H1 (cell line): ENCODE measurements at regions not wholly inside any gene's neighbourhood (a gene's known extent, or its start where the extent isn't known, plus 50 kb on each side); places are given as distances from the start of the nearest gene placed in this dataset.

Source experiments
- CTCF ChIA-PET: fragments of 300-600 bp; sonication (Branson Sonifier 250); formaldehyde crosslinking; loops from one replicate; lab custom pipeline; 2021; ENCODE audit not compliant: partially characterized antibody; lab: Charles Lee
- POLR2A ChIA-PET: fragments of 300-600 bp; sonication (Branson Sonifier 250); formaldehyde crosslinking; loops from one replicate; lab custom pipeline; 2021; ENCODE audit warnings: inconsistent platforms; ENCODE audit not compliant: partially characterized antibody; lab: Charles Lee
- DNase-seq, 2 experiments: peaks; one replicate each; pipeline versions ENCODE4 v3.0.0 to v3.0.0-alpha.2; 2010 to 2022; ENCODE audit warnings: low spot score in 2 of 2, low read depth in 1 of 2, mixed read lengths in 1 of 2
- FAIRE-seq: peaks from 2 replicates; lab custom pipeline; 2011; peaks lifted over from hg19 to GRCh38; lab: Jason Lieb, UNC
- H2AFZ ChIP-seq: 2 replicates; pipeline ENCODE4 v1.8.1; 2012; ENCODE audit warnings: low read length, inconsistent platforms
- H2AK5ac ChIP-seq: 2 replicates; pipeline ENCODE4 v1.6.1; 2013; ENCODE audit warnings: low read depth, low read length
- H2BK120ac ChIP-seq: replicated peaks from 2 replicates; pipeline ENCODE3; 2013; ENCODE audit warnings: low read depth, low read length, inconsistent platforms
- H2BK12ac ChIP-seq: 2 replicates; pipeline ENCODE4 v1.6.1; 2013; ENCODE audit warnings: low read depth, low read length
- H2BK15ac ChIP-seq: 2 replicates; pipeline ENCODE4 v1.6.1; 2013; ENCODE audit warnings: low read length
- H2BK20ac ChIP-seq: 2 replicates; pipeline ENCODE4 v1.6.1; 2013; ENCODE audit warnings: low read length
- H2BK5ac ChIP-seq: 2 replicates; pipeline ENCODE4 v1.6.1; 2013; ENCODE audit warnings: low read depth, low read length
- H3K14ac ChIP-seq: 2 replicates; pipeline ENCODE4 v1.6.1; 2013; ENCODE audit warnings: inconsistent platforms; ENCODE audit not compliant: insufficient read length
- H3K18ac ChIP-seq: 2 replicates; pipeline ENCODE4 v1.6.1; 2013; ENCODE audit warnings: low read length; ENCODE audit errors: extremely low read depth
- H3K23ac ChIP-seq: 2 replicates; pipeline ENCODE4 v1.6.1; 2013; ENCODE audit warnings: inconsistent platforms; ENCODE audit not compliant: insufficient read length
- H3K23me2 ChIP-seq: 2 replicates; pipeline ENCODE4 v1.6.1; 2013; ENCODE audit warnings: low read depth, low read length
- H3K27ac ChIP-seq: 2 replicates; pipeline ENCODE4 v1.6.1; 2011; ENCODE audit warnings: low read depth, low read length, inconsistent platforms
- H3K27me3 ChIP-seq, 4 experiments: replicated peaks in 1 of 4; 1 replicate in 1 of 4; 2 replicates in 3 of 4; pipeline versions ENCODE4 v1.6.1 to v1.8.1; 2011 to 2013; ENCODE audit warnings: low read length in 3 of 4, mild to moderate bottlenecking in 3 of 4, inconsistent platforms in 2 of 4, mixed read lengths in 2 of 4, moderate library complexity in 1 of 4; ENCODE audit not compliant: control insufficient read depth in 3 of 4, insufficient read depth in 3 of 4; ENCODE audit errors: extremely low read depth in 1 of 4
- H3K36me3 ChIP-seq, 4 experiments: 2 replicates each; pipeline versions ENCODE4 v1.6.1 to v1.8.1; 2011 to 2013; ENCODE audit warnings: mild to moderate bottlenecking in 4 of 4, low read length in 3 of 4, moderate library complexity in 2 of 4, control low read depth in 1 of 4, inconsistent platforms in 1 of 4; ENCODE audit not compliant: insufficient read depth in 4 of 4, control insufficient read depth in 2 of 4
- H3K4ac ChIP-seq: replicated peaks from 2 replicates; pipeline ENCODE3; 2013; ENCODE audit warnings: low read length, low read depth, mixed read lengths, inconsistent platforms; ENCODE audit not compliant: insufficient read length
- H3K4me1 ChIP-seq, 4 experiments: replicated peaks in 1 of 4; 1 replicate in 1 of 4; 2 replicates in 3 of 4; pipeline versions ENCODE4 v1.6.1 to v1.8.1; 2011 to 2013; ENCODE audit warnings: low read length in 3 of 4, inconsistent platforms in 2 of 4, mixed read lengths in 1 of 4; ENCODE audit not compliant: insufficient read depth in 4 of 4, control insufficient read depth in 3 of 4
- H3K4me2 ChIP-seq, 2 experiments: 2 replicates each; pipeline versions ENCODE4 v1.6.1 to v1.8.1; 2011 to 2013; ENCODE audit warnings: low read depth in 2 of 2, low read length in 2 of 2, control low read depth in 1 of 2, inconsistent platforms in 1 of 2, mild to moderate bottlenecking in 1 of 2; ENCODE audit not compliant: insufficient read depth in 1 of 2
- H3K4me3 ChIP-seq, 4 experiments: fragments of 200-600, 300-600 bp in 1 of 4; sonication (generic), shearing (Covaris generic), sonication (Bioruptor Twin) in 1 of 4; 2 replicates each; pipeline versions ENCODE4 v1.5.1 to v1.8.1; 2011 to 2016; ENCODE audit warnings: low read length in 4 of 4, low read depth in 3 of 4, control low read depth in 2 of 4, inconsistent platforms in 2 of 4, mild to moderate bottlenecking in 2 of 4, mixed read lengths in 1 of 4, moderate library complexity in 1 of 4; ENCODE audit not compliant: insufficient read depth in 2 of 4; ENCODE audit errors: extremely low read depth in 1 of 4
- H3K56ac ChIP-seq: replicated peaks from 2 replicates; pipeline ENCODE3; 2013; ENCODE audit warnings: low read depth, mild to moderate bottlenecking, mixed read lengths, low read length, inconsistent platforms; ENCODE audit not compliant: insufficient read length
- H3K79me1 ChIP-seq: 2 replicates; pipeline ENCODE4 v1.6.1; 2013; ENCODE audit warnings: low read depth, low read length, control low read depth
- H3K79me2 ChIP-seq, 2 experiments: 2 replicates each; pipeline versions ENCODE4 v1.6.1 to v1.8.1; 2012 to 2013; ENCODE audit warnings: low read length in 2 of 2, mild to moderate bottlenecking in 2 of 2, inconsistent platforms in 1 of 2; ENCODE audit not compliant: insufficient read depth in 2 of 2, control insufficient read depth in 1 of 2
- H3K9ac ChIP-seq, 4 experiments: replicated peaks in 1 of 4; 1 replicate in 1 of 4; 2 replicates in 3 of 4; pipeline versions ENCODE4 v1.6.1 to v1.8.1; 2011 to 2013; ENCODE audit warnings: low read depth in 3 of 4, low read length in 3 of 4, control low read depth in 2 of 4, mild to moderate bottlenecking in 2 of 4, moderate library complexity in 2 of 4, inconsistent platforms in 1 of 4; ENCODE audit errors: extremely low read depth in 1 of 4
- H3K9me3 ChIP-seq, 2 experiments: 2 replicates each; pipeline versions ENCODE4 v1.6.1 to v1.8.1; 2012 to 2013; ENCODE audit warnings: mild to moderate bottlenecking in 2 of 2, moderate library complexity in 2 of 2, control low read depth in 1 of 2, inconsistent platforms in 1 of 2, low read depth in 1 of 2, low read length in 1 of 2, mixed read lengths in 1 of 2; ENCODE audit not compliant: insufficient read depth in 2 of 2
- H4K20me1 ChIP-seq, 2 experiments: replicated peaks in 1 of 2; 2 replicates each; pipeline versions ENCODE3 to v1.8.1; 2011 to 2013; ENCODE audit warnings: inconsistent platforms in 2 of 2, low read length in 2 of 2, mild to moderate bottlenecking in 1 of 2; ENCODE audit not compliant: insufficient read depth in 2 of 2, control insufficient read depth in 1 of 2
- H4K5ac ChIP-seq: 2 replicates; pipeline ENCODE4 v1.6.1; 2013; ENCODE audit warnings: low read length, low read depth, mixed read lengths, inconsistent platforms; ENCODE audit not compliant: insufficient read length
- H4K8ac ChIP-seq: 2 replicates; pipeline ENCODE4 v1.8.0; 2013; ENCODE audit warnings: mild to moderate bottlenecking, moderate library complexity, low read length, inconsistent platforms; ENCODE audit not compliant: insufficient read depth; ENCODE audit errors: extremely low read depth
- H4K91ac ChIP-seq: replicated peaks from 2 replicates; pipeline ENCODE3; 2013; ENCODE audit warnings: low read length, mixed read lengths, inconsistent platforms; ENCODE audit not compliant: insufficient read length
- CBX8 ChIP-seq: fragments of 300-800, 300-1000 bp; sonication (generic); IDR thresholded peaks from 2 replicates; pipeline ENCODE4 v1.7.1; 2016; ENCODE audit warnings: low read depth, low read length, borderline replicate concordance
- GABPA ChIP-seq: IDR thresholded peaks from 2 replicates; pipeline ENCODE4 v1.6.1; 2011; ENCODE audit warnings: mild to moderate bottlenecking, low read length, moderate library complexity, borderline replicate concordance; ENCODE audit not compliant: insufficient read depth
- NRF1 ChIP-seq: IDR thresholded peaks from 2 replicates; pipeline ENCODE4 v1.6.1; 2011; ENCODE audit warnings: mild to moderate bottlenecking, low read depth, low read length, improper control_type of control experiment
- RBBP5 ChIP-seq: IDR thresholded peaks from 2 replicates; pipeline ENCODE4 v1.7.1; 2012; ENCODE audit warnings: low read depth, mild to moderate bottlenecking, inconsistent platforms, low read length, moderate library complexity, borderline replicate concordance
- RXRA ChIP-seq: IDR thresholded peaks from 2 replicates; pipeline ENCODE4 v1.6.1; 2011; ENCODE audit warnings: low read depth, mild to moderate bottlenecking, low read length, moderate library complexity; ENCODE audit not compliant: insufficient read depth
- SIN3A ChIP-seq, 2 experiments: IDR thresholded peaks in 1 of 2; conservative IDR thresholded peaks in 1 of 2; 2 replicates each; pipeline ENCODE4 v1.6.1; 2011 to 2012; ENCODE audit warnings: low read length in 2 of 2, improper control_type of control experiment in 1 of 2, low read depth in 1 of 2, mild to moderate bottlenecking in 1 of 2

GRCh38 chr2:186060744-186061440 is 322.3 kb downstream of the FSIP2 start:
- Histone ChIP-seq H2AK5ac (no peak overlapping the region), H2BK15ac (no peak overlapping the region), H4K8ac (no peak overlapping the region), H3K4me1 (peaks cover 0 to 3% (median 0%) of the 10 kb centered on the region in 4 experiments; a peak in 2 of 7 replicates), H3K79me1 (0 out of 2 replicates have a peak, but pooled peaks cover 2% of the 10 kb centered on the region), H3K23ac (no peak overlapping the region), H3K36me3 (no peaks in the 10 kb centered on the region; a peak in 1 of 8 replicates), H3K27me3 (no peaks in the 10 kb centered on the region)
- POLR2A ChIA-PET = no interaction called here
- CTCF ChIA-PET = interaction anchor here (0.6 to 1.2 kb wide), 2 partner anchors 11 to 154 kb away, joined by 3 read pairs; no protein-coding TSS in a partner anchor
- TF ChIP-seq NRF1 (no peak), RBBP5 (no peak), SIN3A (conservative IDR thresholded peaks at IDR 0.05 in 1 of 2, IDR thresholded peaks at IDR 0.05 in 1 of 2; ENCODE audit: low read depth in 1 of 2, low read length in 2 of 2) (no peak), CBX8 (no peak), RXRA (no peak), GABPA (no peak)
- TF ChIP-seq, all 59 proteins: peak for 0
- H3K14ac ChIP-seq = no peak overlapping the region
- no peaks in the 10 kb centered on the region for H4K20me1 ChIP-seq
- DNase-seq = no peak
- H3K4ac ChIP-seq = no peak overlapping the region
- H2BK120ac ChIP-seq = no peak overlapping the region
- H3K4me2 ChIP-seq = no peak overlapping the region
- H3K18ac ChIP-seq = no peak overlapping the region
- no peaks in the 10 kb centered on the region for H3K9me3 ChIP-seq
- H2AFZ ChIP-seq = no peak overlapping the region
- no peak overlapping the region for H4K91ac ChIP-seq
- H4K5ac ChIP-seq = no peak overlapping the region
- H3K79me2 ChIP-seq = no peaks in the 10 kb centered on the region
- H3K23me2 ChIP-seq = no peaks in the 10 kb centered on the region
- no peak overlapping the region for H3K56ac ChIP-seq
- no peak overlapping the region for H2BK12ac ChIP-seq
- no peak overlapping the region for H2BK20ac ChIP-seq
- FAIRE-seq = no peak
- H3K27ac ChIP-seq = no peak overlapping the region
- H2BK5ac ChIP-seq = no peak overlapping the region
- no peak overlapping the region for H3K4me3 ChIP-seq
- no peak overlapping the region for H3K9ac ChIP-seq
